K562 (cell line): ENCODE measurements at regions not wholly inside any gene's neighbourhood (a gene's known extent, or its start where the extent isn't known, plus 50 kb on each side); places are given as distances from the start of the nearest gene placed in this dataset.

ENCODE experiments used
- FOXA1 ChIP-seq: fragments of 450-650 bp; IDR thresholded peaks from 2 replicates; pipeline ENCODE4 v1.6.1; 2016; ENCODE audit warnings: mild to moderate bottlenecking, borderline replicate concordance
- GATA2 ChIP-seq: sonication (generic); formaldehyde crosslinking; IDR thresholded peaks from 2 replicates; pipeline ENCODE4 v1.4.0; 2020; ENCODE audit warnings: mild to moderate bottlenecking, missing genetic modification reagents
- LARP7 ChIP-seq: fragments of 450-650 bp; IDR thresholded peaks from 2 replicates; pipeline ENCODE4 v1.6.1; 2016
- NR1H2 ChIP-seq: sonication (generic); formaldehyde crosslinking; IDR thresholded peaks from 2 replicates; pipeline ENCODE4 v1.4.0; 2020; ENCODE audit warnings: mild to moderate bottlenecking, missing genetic modification reagents
- POLR2AphosphoS5 ChIP-seq: IDR thresholded peaks from 2 replicates; pipeline ENCODE4 v1.6.1; 2011; ENCODE audit warnings: mild to moderate bottlenecking, low read depth, low read length, moderate library complexity; ENCODE audit not compliant: control insufficient read depth, insufficient read depth
- RBBP5 ChIP-seq: fragments of 200-600 bp; sonication (generic); IDR thresholded peaks from 2 replicates; pipeline ENCODE4 v1.6.1; 2012; ENCODE audit warnings: borderline replicate concordance, mild to moderate bottlenecking, low read length, control low read depth, inconsistent platforms; ENCODE audit not compliant: insufficient read depth, poor library complexity, severe bottlenecking
- RBM14 ChIP-seq: fragments of 200-400 bp; formaldehyde crosslinking; IDR thresholded peaks from 2 replicates; pipeline ENCODE4 v1.6.1; 2018; ENCODE audit warnings: low read depth, mild to moderate bottlenecking, low read length, moderate library complexity, borderline replicate concordance; ENCODE audit not compliant: insufficient read depth
- STAT5B ChIP-seq: fragments of 250-450 bp; sonication (Bioruptor Pico); IDR thresholded peaks from 2 replicates; pipeline ENCODE4 v1.8.0; 2021; ENCODE audit warnings: mild to moderate bottlenecking, inconsistent platforms
- XRCC5 ChIP-seq: fragments of 200-400 bp; formaldehyde crosslinking; IDR thresholded peaks from 2 replicates; pipeline ENCODE4 v1.6.1; 2017; ENCODE audit warnings: low read depth, mild to moderate bottlenecking, low read length
- ZZZ3 ChIP-seq: fragments of 450-650 bp; IDR thresholded peaks from 2 replicates; pipeline ENCODE4 v1.6.1; 2016; ENCODE audit warnings: antibody characterized with exemption, mild to moderate bottlenecking, moderate library complexity
- TF ChIP-seq, protein P1 (sequence below), 3 experiments: IDR thresholded peaks in 2 of 3; conservative IDR thresholded peaks in 1 of 3; 2 replicates each; pipeline ENCODE4 v1.5.1; 2011 to 2012; ENCODE audit warnings: low read length in 3 of 3, mild to moderate bottlenecking in 3 of 3, control low read depth in 2 of 3, improper control_type of control experiment in 1 of 3, inconsistent platforms in 1 of 3, low read depth in 1 of 3, mixed read lengths in 1 of 3, moderate library complexity in 1 of 3; ENCODE audit not compliant: insufficient read depth in 2 of 3
- TF ChIP-seq, protein P2 (sequence below): fragments of 250-450 bp; sonication (Bioruptor Pico); IDR thresholded peaks from 2 replicates; pipeline ENCODE4 v1.4.0; 2020
- TF ChIP-seq, protein P3 (sequence below): sonication (generic); formaldehyde crosslinking; IDR thresholded peaks from 2 replicates; pipeline ENCODE4 v1.8.0; 2023; ENCODE audit warnings: missing genetic modification reagents, mild to moderate bottlenecking, borderline replicate concordance
- TF ChIP-seq, protein P4 (sequence below): fragments of 250-450 bp; sonication (Bioruptor Pico); IDR thresholded peaks from 2 replicates; pipeline ENCODE4 v1.5.0; 2021

DNA sequence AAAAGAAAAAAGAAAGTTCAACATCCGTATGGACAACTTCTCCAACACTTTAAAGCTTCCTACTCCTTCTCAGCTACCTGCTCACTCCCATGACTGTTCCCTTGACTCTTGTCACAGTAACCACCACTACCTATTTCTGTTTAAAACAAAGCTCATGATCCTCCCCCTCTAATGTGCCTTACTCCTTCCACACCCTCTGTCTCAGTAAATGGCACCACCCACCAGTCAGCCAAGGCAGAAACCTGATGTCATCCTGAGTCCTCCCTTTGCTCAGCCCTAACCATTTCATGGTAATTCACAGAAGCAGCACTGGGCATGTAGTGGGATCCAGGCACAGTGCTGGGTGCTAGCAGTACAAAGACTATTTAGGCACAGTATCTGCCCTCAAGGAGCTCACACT lies 63.0 kb upstream of the PPM1J start:
- TF ChIP-seq NR1H2 (CRISPR knock-in tag), result no peak
- TF ChIP-seq ZZZ3, result no peak
- TF ChIP-seq RBM14, result no peak
- no peak for TF ChIP-seq LARP7
- TF ChIP-seq RBBP5, result no peak
- TF ChIP-seq, protein P1, sequence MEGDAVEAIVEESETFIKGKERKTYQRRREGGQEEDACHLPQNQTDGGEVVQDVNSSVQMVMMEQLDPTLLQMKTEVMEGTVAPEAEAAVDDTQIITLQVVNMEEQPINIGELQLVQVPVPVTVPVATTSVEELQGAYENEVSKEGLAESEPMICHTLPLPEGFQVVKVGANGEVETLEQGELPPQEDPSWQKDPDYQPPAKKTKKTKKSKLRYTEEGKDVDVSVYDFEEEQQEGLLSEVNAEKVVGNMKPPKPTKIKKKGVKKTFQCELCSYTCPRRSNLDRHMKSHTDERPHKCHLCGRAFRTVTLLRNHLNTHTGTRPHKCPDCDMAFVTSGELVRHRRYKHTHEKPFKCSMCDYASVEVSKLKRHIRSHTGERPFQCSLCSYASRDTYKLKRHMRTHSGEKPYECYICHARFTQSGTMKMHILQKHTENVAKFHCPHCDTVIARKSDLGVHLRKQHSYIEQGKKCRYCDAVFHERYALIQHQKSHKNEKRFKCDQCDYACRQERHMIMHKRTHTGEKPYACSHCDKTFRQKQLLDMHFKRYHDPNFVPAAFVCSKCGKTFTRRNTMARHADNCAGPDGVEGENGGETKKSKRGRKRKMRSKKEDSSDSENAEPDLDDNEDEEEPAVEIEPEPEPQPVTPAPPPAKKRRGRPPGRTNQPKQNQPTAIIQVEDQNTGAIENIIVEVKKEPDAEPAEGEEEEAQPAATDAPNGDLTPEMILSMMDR (IDR thresholded peaks at IDR 0.05 in 2 of 3, conservative IDR thresholded peaks at IDR 0.05 in 1 of 3; ENCODE audit: insufficient read depth in 2 of 3, low read depth in 1 of 3, low read length in 3 of 3), result no peak
- TF ChIP-seq POLR2AphosphoS5, result no peak
- TF ChIP-seq FOXA1, result no peak
- TF ChIP-seq, protein P2, sequence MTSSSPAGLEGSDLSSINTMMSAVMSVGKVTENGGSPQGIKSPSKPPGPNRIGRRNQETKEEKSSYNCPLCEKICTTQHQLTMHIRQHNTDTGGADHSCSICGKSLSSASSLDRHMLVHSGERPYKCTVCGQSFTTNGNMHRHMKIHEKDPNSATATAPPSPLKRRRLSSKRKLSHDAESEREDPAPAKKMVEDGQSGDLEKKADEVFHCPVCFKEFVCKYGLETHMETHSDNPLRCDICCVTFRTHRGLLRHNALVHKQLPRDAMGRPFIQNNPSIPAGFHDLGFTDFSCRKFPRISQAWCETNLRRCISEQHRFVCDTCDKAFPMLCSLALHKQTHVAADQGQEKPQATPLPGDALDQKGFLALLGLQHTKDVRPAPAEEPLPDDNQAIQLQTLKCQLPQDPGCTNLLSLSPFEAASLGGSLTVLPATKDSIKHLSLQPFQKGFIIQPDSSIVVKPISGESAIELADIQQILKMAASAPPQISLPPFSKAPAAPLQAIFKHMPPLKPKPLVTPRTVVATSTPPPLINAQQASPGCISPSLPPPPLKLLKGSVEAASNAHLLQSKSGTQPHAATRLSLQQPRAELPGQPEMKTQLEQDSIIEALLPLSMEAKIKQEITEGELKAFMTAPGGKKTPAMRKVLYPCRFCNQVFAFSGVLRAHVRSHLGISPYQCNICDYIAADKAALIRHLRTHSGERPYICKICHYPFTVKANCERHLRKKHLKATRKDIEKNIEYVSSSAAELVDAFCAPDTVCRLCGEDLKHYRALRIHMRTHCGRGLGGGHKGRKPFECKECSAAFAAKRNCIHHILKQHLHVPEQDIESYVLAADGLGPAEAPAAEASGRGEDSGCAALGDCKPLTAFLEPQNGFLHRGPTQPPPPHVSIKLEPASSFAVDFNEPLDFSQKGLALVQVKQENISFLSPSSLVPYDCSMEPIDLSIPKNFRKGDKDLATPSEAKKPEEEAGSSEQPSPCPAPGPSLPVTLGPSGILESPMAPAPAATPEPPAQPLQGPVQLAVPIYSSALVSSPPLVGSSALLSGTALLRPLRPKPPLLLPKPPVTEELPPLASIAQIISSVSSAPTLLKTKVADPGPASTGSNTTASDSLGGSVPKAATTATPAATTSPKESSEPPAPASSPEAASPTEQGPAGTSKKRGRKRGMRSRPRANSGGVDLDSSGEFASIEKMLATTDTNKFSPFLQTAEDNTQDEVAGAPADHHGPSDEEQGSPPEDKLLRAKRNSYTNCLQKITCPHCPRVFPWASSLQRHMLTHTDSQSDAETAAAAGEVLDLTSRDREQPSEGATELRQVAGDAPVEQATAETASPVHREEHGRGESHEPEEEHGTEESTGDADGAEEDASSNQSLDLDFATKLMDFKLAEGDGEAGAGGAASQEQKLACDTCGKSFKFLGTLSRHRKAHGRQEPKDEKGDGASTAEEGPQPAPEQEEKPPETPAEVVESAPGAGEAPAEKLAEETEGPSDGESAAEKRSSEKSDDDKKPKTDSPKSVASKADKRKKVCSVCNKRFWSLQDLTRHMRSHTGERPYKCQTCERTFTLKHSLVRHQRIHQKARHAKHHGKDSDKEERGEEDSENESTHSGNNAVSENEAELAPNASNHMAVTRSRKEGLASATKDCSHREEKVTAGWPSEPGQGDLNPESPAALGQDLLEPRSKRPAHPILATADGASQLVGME (CRISPR knock-in tag), result no peak
- no peak for TF ChIP-seq STAT5B (CRISPR knock-in tag)
- TF ChIP-seq, protein P3, sequence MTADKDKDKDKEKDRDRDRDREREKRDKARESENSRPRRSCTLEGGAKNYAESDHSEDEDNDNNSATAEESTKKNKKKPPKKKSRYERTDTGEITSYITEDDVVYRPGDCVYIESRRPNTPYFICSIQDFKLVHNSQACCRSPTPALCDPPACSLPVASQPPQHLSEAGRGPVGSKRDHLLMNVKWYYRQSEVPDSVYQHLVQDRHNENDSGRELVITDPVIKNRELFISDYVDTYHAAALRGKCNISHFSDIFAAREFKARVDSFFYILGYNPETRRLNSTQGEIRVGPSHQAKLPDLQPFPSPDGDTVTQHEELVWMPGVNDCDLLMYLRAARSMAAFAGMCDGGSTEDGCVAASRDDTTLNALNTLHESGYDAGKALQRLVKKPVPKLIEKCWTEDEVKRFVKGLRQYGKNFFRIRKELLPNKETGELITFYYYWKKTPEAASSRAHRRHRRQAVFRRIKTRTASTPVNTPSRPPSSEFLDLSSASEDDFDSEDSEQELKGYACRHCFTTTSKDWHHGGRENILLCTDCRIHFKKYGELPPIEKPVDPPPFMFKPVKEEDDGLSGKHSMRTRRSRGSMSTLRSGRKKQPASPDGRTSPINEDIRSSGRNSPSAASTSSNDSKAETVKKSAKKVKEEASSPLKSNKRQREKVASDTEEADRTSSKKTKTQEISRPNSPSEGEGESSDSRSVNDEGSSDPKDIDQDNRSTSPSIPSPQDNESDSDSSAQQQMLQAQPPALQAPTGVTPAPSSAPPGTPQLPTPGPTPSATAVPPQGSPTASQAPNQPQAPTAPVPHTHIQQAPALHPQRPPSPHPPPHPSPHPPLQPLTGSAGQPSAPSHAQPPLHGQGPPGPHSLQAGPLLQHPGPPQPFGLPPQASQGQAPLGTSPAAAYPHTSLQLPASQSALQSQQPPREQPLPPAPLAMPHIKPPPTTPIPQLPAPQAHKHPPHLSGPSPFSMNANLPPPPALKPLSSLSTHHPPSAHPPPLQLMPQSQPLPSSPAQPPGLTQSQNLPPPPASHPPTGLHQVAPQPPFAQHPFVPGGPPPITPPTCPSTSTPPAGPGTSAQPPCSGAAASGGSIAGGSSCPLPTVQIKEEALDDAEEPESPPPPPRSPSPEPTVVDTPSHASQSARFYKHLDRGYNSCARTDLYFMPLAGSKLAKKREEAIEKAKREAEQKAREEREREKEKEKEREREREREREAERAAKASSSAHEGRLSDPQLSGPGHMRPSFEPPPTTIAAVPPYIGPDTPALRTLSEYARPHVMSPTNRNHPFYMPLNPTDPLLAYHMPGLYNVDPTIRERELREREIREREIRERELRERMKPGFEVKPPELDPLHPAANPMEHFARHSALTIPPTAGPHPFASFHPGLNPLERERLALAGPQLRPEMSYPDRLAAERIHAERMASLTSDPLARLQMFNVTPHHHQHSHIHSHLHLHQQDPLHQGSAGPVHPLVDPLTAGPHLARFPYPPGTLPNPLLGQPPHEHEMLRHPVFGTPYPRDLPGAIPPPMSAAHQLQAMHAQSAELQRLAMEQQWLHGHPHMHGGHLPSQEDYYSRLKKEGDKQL, result no peak
- TF ChIP-seq GATA2 (CRISPR knock-in tag), result no peak
- TF ChIP-seq, protein P4, sequence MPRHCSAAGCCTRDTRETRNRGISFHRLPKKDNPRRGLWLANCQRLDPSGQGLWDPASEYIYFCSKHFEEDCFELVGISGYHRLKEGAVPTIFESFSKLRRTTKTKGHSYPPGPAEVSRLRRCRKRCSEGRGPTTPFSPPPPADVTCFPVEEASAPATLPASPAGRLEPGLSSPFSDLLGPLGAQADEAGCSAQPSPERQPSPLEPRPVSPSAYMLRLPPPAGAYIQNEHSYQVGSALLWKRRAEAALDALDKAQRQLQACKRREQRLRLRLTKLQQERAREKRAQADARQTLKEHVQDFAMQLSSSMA (CRISPR knock-in tag), result no peak
- TF ChIP-seq XRCC5, result no peak
